Coronary artery (tissue), 2 donors: ENCODE measurements at regions not wholly inside any gene's neighbourhood (a gene's known extent, or its start where the extent isn't known, plus 50 kb on each side); places are given as distances from the start of the nearest gene placed in this dataset.

Experiments used
- DNase-seq: peaks from one replicate; pipeline ENCODE4 v3.0.0-alpha.2; 2017; ENCODE audit warnings: low spot score
- H3K27ac ChIP-seq, 2 donors: fragments of 200-600 bp; sonication (generic); one replicate each; pipeline ENCODE4 v1.5.1; 2016 to 2019
- H3K4me3 ChIP-seq: fragments of 200-600 bp; sonication (generic); 2 replicates; pipeline ENCODE4 v1.5.1; 2016; ENCODE audit warnings: mild to moderate bottlenecking, moderate library complexity
- TF ChIP-seq, protein P1 (sequence below): fragments of 200-600 bp; sonication (generic); IDR thresholded peaks from one replicate; pipeline ENCODE4 v1.5.1; 2019; ENCODE audit warnings: antibody characterized with exemption

DNA sequence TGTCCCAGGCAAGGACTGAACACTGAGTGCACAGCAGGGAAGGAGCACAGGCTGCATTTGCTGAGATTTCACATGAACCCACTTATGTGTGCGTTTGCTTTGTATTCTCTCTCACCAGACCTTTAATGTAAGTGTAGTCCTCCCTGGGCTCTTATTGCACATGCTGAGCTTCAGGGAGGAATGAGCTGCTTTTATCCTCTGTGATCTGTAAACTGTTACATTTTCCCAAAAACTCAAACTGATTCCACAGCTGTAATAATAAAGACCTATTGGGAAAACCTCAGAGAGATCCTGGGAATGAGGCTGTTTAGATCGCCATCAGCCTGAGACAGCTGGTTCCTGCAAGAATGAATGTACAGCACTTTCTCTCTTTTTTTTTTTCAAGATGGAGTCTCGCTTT, 53.6 kb upstream of the ADORA2B start:
- H3K27ac ChIP-seq, result no peak overlapping the region
- no peak for DNase-seq
- TF ChIP-seq, protein P1, sequence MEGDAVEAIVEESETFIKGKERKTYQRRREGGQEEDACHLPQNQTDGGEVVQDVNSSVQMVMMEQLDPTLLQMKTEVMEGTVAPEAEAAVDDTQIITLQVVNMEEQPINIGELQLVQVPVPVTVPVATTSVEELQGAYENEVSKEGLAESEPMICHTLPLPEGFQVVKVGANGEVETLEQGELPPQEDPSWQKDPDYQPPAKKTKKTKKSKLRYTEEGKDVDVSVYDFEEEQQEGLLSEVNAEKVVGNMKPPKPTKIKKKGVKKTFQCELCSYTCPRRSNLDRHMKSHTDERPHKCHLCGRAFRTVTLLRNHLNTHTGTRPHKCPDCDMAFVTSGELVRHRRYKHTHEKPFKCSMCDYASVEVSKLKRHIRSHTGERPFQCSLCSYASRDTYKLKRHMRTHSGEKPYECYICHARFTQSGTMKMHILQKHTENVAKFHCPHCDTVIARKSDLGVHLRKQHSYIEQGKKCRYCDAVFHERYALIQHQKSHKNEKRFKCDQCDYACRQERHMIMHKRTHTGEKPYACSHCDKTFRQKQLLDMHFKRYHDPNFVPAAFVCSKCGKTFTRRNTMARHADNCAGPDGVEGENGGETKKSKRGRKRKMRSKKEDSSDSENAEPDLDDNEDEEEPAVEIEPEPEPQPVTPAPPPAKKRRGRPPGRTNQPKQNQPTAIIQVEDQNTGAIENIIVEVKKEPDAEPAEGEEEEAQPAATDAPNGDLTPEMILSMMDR, result no peak
- no peak overlapping the region for H3K4me3 ChIP-seq

DNA sequence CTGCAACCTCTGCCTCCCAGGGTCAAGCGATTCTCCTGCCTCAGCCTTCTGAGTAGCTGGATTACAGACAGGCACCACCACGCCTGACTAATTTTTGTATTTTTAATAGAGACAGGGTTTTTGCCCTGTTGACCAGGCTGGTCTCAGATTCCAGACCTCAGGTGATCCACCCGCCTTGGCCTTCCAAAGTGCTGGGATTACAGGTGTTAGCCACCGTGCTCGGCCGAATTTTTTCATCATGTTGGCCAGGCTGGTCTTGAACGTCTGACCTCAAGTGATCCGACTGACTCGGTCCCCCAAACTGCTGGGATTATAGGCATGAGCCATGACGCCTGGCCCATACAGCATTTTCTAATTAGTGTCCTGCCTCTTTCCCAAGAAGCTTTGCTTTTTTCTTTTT, 52.7 kb upstream of the ADORA2B start:
- TF ChIP-seq, protein P1, result no peak
- no peak for DNase-seq
- Histone ChIP-seq H3K27ac (no peak overlapping the region), H3K4me3 (no peak overlapping the region)

DNA sequence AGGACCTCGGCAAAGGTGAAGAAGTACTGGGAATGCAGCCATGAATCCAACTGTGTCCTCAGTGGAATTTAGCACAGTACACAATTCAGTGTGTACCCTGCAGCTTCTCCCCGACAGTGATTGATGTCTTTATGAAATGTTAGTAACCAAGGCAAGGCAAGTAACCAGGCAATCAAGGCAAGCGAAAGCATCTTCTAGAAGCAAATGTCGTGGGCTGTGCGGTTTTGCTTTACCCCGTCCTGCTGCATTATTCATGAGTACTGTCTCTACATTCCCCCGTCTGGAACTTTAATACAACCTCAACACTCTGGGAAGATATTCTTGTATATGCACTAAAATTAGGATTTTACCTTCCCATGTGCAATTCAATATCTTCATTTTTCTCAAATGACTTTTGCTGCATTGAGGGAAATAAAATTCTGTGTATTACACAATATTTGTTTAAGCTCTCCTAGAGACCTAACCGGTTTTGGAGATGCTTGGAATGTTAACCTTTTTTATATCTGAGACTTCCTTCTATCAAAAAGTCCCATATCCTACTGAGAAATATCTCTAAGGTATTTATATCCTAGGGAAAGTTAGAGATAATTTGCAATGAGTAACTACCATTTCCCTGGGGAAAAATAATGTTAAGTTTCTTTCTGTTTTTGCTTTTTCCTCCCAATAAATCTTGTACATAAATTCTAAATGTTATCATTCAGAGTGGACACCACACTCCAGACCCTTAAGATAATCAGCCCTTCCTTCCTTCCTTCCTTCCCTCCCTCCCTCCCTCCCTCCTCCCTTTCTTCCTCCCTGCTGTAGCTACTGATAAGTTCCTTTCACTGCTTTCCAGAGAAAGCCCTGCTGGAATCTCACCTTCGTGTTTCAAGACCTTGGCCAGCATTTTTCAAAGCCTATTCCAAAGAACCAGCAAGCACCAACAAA, 51.9 kb upstream of the ADORA2B start:
- Histone ChIP-seq H3K27ac (no peak overlapping the region), H3K4me3 (no peak overlapping the region)
- TF ChIP-seq, protein P1, result no peak
- DNase-seq, result no peak

DNA sequence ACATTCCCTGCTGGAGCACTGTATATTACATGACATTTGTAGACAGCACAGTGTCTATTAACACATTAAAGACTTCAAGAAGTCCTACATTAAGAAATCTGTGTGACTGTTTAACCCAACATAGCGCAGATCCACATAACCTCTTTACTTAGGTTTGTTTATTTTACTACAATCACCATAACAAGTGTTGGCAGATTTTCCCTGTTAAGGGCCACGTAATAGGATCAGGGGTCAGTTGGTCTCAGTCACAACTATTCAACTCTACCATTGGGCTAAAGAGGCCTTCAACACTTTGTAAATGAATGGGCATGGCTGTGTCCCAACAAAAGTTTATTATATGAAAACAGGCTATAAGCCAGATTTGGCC, 51.3 kb upstream of the ADORA2B start:
- Histone ChIP-seq H3K4me3 (no peak overlapping the region), H3K27ac (no peak overlapping the region)
- TF ChIP-seq, protein P1, result no peak
- DNase-seq, result no peak

GRCh38 chr17:15894258-15894657, 50.7 kb upstream of the ADORA2B start:
- TF ChIP-seq, protein P1, result no peak

GRCh38 chr17:15894913-15895658, 49.8 kb upstream of the ADORA2B start:
- peak; percentile 19 for DNase-seq
- Histone ChIP-seq H3K27ac (no peak overlapping the region), H3K4me3 (no peak overlapping the region)
- TF ChIP-seq, protein P1, result no peak

More at GRCh38 chr17:15894258-15894657, 50.7 kb upstream of the ADORA2B start:
- no peak overlapping the region for H3K4me3 ChIP-seq
- DNase-seq, result peak; percentile 50
- H3K27ac ChIP-seq, result no peak overlapping the region
